Liver (tissue), 3 donors: ENCODE measurements at regions not wholly inside any gene's neighbourhood (a gene's known extent, or its start where the extent isn't known, plus 50 kb on each side); places are given as distances from the start of the nearest gene placed in this dataset.

Experiments
- FOXA1 ChIP-seq: IDR thresholded peaks from 2 replicates; pipeline ENCODE4 v1.6.1; 2016; ENCODE audit warnings: antibody characterized with exemption
- GABPA ChIP-seq, 2 donors: IDR thresholded peaks in 1 of 2; conservative IDR thresholded peaks in 1 of 2; 2 replicates each; pipeline ENCODE4 v1.6.1; 2016; ENCODE audit warnings: antibody characterized with exemption in 2 of 2, mild to moderate bottlenecking in 1 of 2, moderate library complexity in 1 of 2
- JUND ChIP-seq, 2 donors: IDR thresholded peaks; 2 replicates each; pipeline ENCODE4 v1.6.1; 2016; ENCODE audit warnings: antibody characterized with exemption in 2 of 2
- RAD21 ChIP-seq, 2 donors: IDR thresholded peaks; 2 replicates each; pipeline ENCODE4 v1.6.1; 2016; ENCODE audit warnings: antibody characterized with exemption in 2 of 2, mild to moderate bottlenecking in 2 of 2
- RXRA ChIP-seq, 2 donors: IDR thresholded peaks; 2 replicates each; pipeline ENCODE4 v1.6.1; 2017 to 2018; ENCODE audit warnings: antibody characterized with exemption in 2 of 2, mild to moderate bottlenecking in 1 of 2
- SP1 ChIP-seq: IDR thresholded peaks from 2 replicates; pipeline ENCODE4 v1.6.1; 2018; ENCODE audit warnings: antibody characterized with exemption, mild to moderate bottlenecking
- TAF1 ChIP-seq: conservative IDR thresholded peaks from 2 replicates; pipeline ENCODE4 v1.6.1; 2016; ENCODE audit warnings: antibody characterized with exemption, mild to moderate bottlenecking
- YY1 ChIP-seq: IDR thresholded peaks from 2 replicates; pipeline ENCODE4 v1.6.1; 2016; ENCODE audit warnings: antibody characterized with exemption, mild to moderate bottlenecking
- TF ChIP-seq, protein P1 (sequence below): IDR thresholded peaks from 2 replicates; pipeline ENCODE4 v1.6.1; 2016; ENCODE audit warnings: antibody characterized with exemption
- TF ChIP-seq, protein P2 (sequence below): IDR thresholded peaks from 2 replicates; pipeline ENCODE4 v1.6.1; 2016; ENCODE audit warnings: antibody characterized with exemption, mild to moderate bottlenecking
- TF ChIP-seq, protein P3 (sequence below): fragments of 150-350 bp; IDR thresholded peaks from 2 replicates; pipeline ENCODE4 v1.5.1; 2017; ENCODE audit warnings: improper control_type of control experiment, low read depth, low read length; ENCODE audit not compliant: missing input control
- TF ChIP-seq, protein P4 (sequence below): IDR thresholded peaks from 2 replicates; pipeline ENCODE4 v1.6.1; 2016; ENCODE audit warnings: antibody characterized with exemption
- TF ChIP-seq, protein P5 (sequence below): IDR thresholded peaks from 2 replicates; pipeline ENCODE4 v1.6.1; 2016; ENCODE audit warnings: antibody characterized with exemption
- donor health status: healthy.
- donor health status: healthy.

DNA sequence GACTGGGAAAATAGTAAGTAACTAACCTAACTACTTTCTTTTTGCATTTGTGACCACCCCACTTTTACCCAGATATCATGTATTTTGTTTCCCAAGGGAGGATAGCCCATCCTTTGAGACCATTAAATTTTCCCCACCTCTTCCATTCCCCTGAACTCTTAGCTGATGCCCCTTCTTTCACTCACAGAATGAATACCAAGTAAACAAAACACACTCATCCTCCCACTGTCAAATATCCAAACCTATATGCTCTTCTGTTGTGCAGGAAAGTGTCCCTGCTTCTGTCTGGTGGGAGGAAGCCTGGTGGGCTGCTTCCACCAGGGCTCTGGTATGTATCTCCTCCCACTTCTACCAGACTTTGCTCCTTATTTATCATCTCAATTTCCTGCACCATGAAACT, 64.6 kb upstream of the PARD3B start:
- TF ChIP-seq, protein P1, sequence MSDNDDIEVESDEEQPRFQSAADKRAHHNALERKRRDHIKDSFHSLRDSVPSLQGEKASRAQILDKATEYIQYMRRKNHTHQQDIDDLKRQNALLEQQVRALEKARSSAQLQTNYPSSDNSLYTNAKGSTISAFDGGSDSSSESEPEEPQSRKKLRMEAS: no peak
- TF ChIP-seq, protein P2, sequence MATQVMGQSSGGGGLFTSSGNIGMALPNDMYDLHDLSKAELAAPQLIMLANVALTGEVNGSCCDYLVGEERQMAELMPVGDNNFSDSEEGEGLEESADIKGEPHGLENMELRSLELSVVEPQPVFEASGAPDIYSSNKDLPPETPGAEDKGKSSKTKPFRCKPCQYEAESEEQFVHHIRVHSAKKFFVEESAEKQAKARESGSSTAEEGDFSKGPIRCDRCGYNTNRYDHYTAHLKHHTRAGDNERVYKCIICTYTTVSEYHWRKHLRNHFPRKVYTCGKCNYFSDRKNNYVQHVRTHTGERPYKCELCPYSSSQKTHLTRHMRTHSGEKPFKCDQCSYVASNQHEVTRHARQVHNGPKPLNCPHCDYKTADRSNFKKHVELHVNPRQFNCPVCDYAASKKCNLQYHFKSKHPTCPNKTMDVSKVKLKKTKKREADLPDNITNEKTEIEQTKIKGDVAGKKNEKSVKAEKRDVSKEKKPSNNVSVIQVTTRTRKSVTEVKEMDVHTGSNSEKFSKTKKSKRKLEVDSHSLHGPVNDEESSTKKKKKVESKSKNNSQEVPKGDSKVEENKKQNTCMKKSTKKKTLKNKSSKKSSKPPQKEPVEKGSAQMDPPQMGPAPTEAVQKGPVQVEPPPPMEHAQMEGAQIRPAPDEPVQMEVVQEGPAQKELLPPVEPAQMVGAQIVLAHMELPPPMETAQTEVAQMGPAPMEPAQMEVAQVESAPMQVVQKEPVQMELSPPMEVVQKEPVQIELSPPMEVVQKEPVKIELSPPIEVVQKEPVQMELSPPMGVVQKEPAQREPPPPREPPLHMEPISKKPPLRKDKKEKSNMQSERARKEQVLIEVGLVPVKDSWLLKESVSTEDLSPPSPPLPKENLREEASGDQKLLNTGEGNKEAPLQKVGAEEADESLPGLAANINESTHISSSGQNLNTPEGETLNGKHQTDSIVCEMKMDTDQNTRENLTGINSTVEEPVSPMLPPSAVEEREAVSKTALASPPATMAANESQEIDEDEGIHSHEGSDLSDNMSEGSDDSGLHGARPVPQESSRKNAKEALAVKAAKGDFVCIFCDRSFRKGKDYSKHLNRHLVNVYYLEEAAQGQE: no peak
- TF ChIP-seq SP1 (no peak), TAF1 (no peak), RAD21 (IDR thresholded peaks at IDR 0.05) (no peak), FOXA1 (no peak), GABPA (IDR thresholded peaks at IDR 0.05 in 1 of 2, conservative IDR thresholded peaks at IDR 0.05 in 1 of 2) (no peak), YY1 (no peak), JUND (IDR thresholded peaks at IDR 0.05) (no peak), RXRA (IDR thresholded peaks at IDR 0.05) (no peak)
- TF ChIP-seq, protein P3, sequence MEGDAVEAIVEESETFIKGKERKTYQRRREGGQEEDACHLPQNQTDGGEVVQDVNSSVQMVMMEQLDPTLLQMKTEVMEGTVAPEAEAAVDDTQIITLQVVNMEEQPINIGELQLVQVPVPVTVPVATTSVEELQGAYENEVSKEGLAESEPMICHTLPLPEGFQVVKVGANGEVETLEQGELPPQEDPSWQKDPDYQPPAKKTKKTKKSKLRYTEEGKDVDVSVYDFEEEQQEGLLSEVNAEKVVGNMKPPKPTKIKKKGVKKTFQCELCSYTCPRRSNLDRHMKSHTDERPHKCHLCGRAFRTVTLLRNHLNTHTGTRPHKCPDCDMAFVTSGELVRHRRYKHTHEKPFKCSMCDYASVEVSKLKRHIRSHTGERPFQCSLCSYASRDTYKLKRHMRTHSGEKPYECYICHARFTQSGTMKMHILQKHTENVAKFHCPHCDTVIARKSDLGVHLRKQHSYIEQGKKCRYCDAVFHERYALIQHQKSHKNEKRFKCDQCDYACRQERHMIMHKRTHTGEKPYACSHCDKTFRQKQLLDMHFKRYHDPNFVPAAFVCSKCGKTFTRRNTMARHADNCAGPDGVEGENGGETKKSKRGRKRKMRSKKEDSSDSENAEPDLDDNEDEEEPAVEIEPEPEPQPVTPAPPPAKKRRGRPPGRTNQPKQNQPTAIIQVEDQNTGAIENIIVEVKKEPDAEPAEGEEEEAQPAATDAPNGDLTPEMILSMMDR: no peak
- TF ChIP-seq, protein P4, sequence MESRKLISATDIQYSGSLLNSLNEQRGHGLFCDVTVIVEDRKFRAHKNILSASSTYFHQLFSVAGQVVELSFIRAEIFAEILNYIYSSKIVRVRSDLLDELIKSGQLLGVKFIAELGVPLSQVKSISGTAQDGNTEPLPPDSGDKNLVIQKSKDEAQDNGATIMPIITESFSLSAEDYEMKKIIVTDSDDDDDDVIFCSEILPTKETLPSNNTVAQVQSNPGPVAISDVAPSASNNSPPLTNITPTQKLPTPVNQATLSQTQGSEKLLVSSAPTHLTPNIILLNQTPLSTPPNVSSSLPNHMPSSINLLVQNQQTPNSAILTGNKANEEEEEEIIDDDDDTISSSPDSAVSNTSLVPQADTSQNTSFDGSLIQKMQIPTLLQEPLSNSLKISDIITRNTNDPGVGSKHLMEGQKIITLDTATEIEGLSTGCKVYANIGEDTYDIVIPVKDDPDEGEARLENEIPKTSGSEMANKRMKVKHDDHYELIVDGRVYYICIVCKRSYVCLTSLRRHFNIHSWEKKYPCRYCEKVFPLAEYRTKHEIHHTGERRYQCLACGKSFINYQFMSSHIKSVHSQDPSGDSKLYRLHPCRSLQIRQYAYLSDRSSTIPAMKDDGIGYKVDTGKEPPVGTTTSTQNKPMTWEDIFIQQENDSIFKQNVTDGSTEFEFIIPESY: no peak
- TF ChIP-seq, protein P5, sequence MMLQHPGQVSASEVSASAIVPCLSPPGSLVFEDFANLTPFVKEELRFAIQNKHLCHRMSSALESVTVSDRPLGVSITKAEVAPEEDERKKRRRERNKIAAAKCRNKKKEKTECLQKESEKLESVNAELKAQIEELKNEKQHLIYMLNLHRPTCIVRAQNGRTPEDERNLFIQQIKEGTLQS: no peak
